ENCODE measurements at regions not wholly inside any gene's neighbourhood (a gene's known extent, or its start where the extent isn't known, plus 50 kb on each side); places are given as distances from the start of the nearest gene placed in this dataset.

DNA sequence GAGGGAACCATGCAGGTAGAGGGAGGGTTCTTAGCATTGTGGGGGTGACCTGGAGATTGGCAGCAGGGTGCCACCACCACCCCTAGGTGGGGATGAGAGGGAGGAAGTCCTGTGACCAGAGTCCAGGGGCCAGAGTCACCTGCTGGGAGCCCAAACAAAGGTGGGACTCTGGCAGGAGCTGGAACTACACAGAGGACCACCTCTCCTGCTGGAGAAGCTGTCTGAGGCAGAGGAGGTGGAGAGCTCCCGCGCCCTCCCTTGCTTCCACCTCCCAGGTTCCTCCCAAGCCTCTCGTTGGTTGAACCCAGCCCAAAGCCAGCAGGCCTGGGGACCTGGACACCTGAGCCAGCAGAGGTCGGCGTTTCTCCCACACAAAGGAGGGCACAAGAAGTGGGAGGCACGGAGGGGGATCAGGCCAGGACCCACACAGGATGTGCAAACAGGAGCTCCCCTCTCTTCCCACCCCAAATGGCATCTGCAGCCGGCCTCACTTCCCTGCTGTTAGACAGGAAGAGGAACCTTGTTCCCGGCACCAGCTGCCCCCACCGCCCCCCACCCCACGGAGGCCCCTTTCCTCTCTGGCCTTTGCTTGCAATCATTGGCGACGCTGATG, 154.6 kb downstream of the SEC14L1 start:
- Histone ChIP-seq H3K4me3 (ENCODE audit: low read length) (no peak overlapping the region), H4K5ac (ENCODE audit: low read length) (no peak overlapping the region), H2AK5ac (ENCODE audit: low read length) (no peak overlapping the region), H4K8ac (ENCODE audit: low read depth, low read length) (no peak overlapping the region), H2BK5ac (ENCODE audit: low read length) (no peak overlapping the region), H3K4me1 (ENCODE audit: control insufficient read depth, low read depth, low read length) (peaks cover 4% of the 10 kb centered on the region), H3K36me3 (ENCODE audit: control insufficient read depth, insufficient read depth, low read length) (no peaks in the 10 kb centered on the region), H3K4me2 (ENCODE audit: low read length) (no peak overlapping the region), H3K79me1 (ENCODE audit: low read length) (peaks cover 5% of the 10 kb centered on the region), H2BK120ac (ENCODE audit: low read depth, low read length) (no peak overlapping the region), H3K56ac (ENCODE audit: low read length) (peak overlapping the region; percentile 25), H3K27me3 (ENCODE audit: insufficient read depth, low read length, poor library complexity) (no peaks in the 10 kb centered on the region), H3K9ac (ENCODE audit: low read length) (no peak overlapping the region), H3K27ac (ENCODE audit: low read depth, low read length) (no peak overlapping the region), H3K79me2 (ENCODE audit: control insufficient read depth, insufficient read depth, low read length) (peaks cover 7% of the 10 kb centered on the region), H3K4ac (ENCODE audit: low read depth, low read length) (no peak overlapping the region), H3K18ac (ENCODE audit: low read length) (no peak overlapping the region), H3K23ac (ENCODE audit: low read length) (no peak overlapping the region), H2BK15ac (replicated peaks; ENCODE audit: low read depth) (no peak overlapping the region)
- DNase-seq, result no peak
- WGBS (ENCODE audit: extremely low coverage, insufficient coverage, low lambda C conversion rate), result no CpG with 5 or more reads among the region's 12 CpGs

DNA sequence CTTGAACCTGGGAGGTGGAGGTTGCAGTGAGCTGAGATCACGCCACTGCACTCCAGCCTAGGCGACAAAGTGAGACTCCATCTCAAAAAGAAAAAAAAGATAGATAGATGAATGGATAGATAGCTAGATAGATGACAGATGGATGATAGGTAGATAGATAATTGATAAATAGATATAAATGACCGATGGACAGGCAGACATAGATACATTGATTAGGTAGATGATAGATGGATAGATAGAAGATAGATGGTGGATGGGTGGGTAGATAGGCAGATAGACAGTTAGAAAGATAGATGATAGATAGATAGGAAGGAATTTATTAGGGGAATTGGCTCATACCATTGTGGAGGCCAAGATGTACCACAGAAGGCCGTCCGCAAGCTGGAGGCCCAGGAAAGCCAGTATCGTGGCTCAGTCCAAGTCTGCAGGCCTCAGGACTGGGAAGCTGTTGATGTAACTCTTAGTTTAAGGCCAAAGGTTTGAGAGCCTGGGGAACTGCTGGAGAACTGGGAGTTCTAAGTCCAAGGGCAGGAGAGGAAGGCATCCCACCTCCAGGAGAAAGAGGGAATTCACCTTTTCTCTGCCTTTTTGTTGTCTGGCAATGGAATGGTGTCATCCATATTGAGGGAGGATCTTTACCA, 156.1 kb downstream of the SEC14L1 start:
- Histone ChIP-seq H2BK5ac (ENCODE audit: low read length) (no peak overlapping the region), H3K18ac (ENCODE audit: low read length) (no peak overlapping the region)
- WGBS (ENCODE audit: extremely low coverage, insufficient coverage, low lambda C conversion rate), result 100% methylated on average over 1 of the region's 6 CpGs

DNA sequence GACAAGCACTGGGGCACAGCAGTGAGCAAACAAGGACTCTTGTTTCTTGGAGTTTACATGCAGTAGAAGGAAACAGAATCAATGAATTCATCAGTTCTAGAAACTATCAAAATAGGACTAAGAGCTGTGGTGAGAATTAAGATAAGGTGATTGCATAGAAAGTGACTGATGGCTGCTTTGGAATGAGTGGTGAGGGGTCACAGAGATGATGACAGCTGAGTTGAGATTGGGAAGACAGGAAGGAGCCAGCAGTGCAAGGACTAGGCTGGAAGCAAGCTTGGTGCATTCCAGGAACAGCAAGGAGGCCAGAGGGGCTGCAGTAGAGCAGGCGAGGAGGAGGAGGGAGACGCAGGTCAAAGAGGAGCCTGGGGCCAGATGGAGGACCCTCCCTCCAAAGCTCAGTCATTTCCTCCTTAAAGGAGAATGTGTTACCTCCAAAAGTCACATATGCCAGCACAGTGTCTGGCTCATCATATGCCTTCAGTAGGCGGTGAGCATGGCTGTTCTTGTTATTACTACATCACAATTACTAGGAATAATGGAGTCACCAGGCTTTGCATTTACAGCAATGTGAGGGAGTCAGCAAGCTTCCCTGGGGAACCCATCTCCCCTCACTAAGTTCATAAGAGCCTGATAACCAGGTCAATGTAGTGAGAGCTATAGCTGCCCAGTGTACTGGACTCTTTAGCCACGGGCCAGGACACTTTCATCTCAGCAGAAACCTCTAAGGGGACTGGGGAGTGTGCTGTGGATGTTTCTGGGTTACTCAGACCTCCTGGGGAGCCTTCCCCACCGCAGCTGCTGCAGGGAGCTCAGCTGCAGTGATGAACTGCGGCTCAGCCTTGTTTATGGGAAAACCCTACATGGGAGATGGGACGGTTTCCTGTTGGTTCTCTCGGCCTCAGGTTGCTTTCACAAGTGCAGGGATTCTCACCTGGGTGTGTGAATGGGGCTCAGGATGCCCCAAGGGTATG, 157.2 kb downstream of the SEC14L1 start:
- Histone ChIP-seq H3K27me3 (ENCODE audit: insufficient read depth, low read length, poor library complexity) (no peaks in the 10 kb centered on the region), H3K4me2 (ENCODE audit: low read length) (no peak overlapping the region), H3K23ac (ENCODE audit: low read length) (no peak overlapping the region), H3K4me3 (ENCODE audit: low read length) (no peak overlapping the region), H3K79me2 (ENCODE audit: control insufficient read depth, insufficient read depth, low read length) (no peaks in the 10 kb centered on the region), H2BK120ac (ENCODE audit: low read depth, low read length) (no peak overlapping the region), H3K18ac (ENCODE audit: low read length) (no peak overlapping the region), H3K4ac (ENCODE audit: low read depth, low read length) (no peak overlapping the region), H3K36me3 (ENCODE audit: control insufficient read depth, insufficient read depth, low read length) (no peaks in the 10 kb centered on the region), H3K9ac (ENCODE audit: low read length) (no peak overlapping the region), H3K4me1 (ENCODE audit: control insufficient read depth, low read depth, low read length) (peaks cover 4% of the 10 kb centered on the region), H3K27ac (ENCODE audit: low read depth, low read length) (no peak overlapping the region), H4K8ac (ENCODE audit: low read depth, low read length) (no peak overlapping the region), H3K56ac (ENCODE audit: low read length) (no peak overlapping the region), H2BK15ac (replicated peaks; ENCODE audit: low read depth) (no peak overlapping the region), H2BK5ac (ENCODE audit: low read length) (no peak overlapping the region), H2AK5ac (ENCODE audit: low read length) (no peak overlapping the region), H3K79me1 (ENCODE audit: low read length) (peaks cover 5% of the 10 kb centered on the region), H4K5ac (ENCODE audit: low read length) (no peak overlapping the region)
- no peak for DNase-seq
- WGBS (ENCODE audit: extremely low coverage, insufficient coverage, low lambda C conversion rate), result no CpG with 5 or more reads among the region's 8 CpGs

More for the DNA sequence above, 156.1 kb downstream of the SEC14L1 start:
- no peak overlapping the region for H2AK5ac ChIP-seq (ENCODE audit: low read length)
- H3K4me1 ChIP-seq (ENCODE audit: control insufficient read depth, low read depth, low read length), result peaks cover 4% of the 10 kb centered on the region
- H4K8ac ChIP-seq (ENCODE audit: low read depth, low read length), result no peak overlapping the region
- no peak overlapping the region for H4K5ac ChIP-seq (ENCODE audit: low read length)
- no peak overlapping the region for H3K23ac ChIP-seq (ENCODE audit: low read length)
- peaks cover 2% of the 10 kb centered on the region for H3K79me2 ChIP-seq (ENCODE audit: control insufficient read depth, insufficient read depth, low read length)
- no peak overlapping the region for H3K4me3 ChIP-seq (ENCODE audit: low read length)
- H3K4me2 ChIP-seq (ENCODE audit: low read length), result no peak overlapping the region
- no peak overlapping the region for H3K27ac ChIP-seq (ENCODE audit: low read depth, low read length)
- no peaks in the 10 kb centered on the region for H3K36me3 ChIP-seq (ENCODE audit: control insufficient read depth, insufficient read depth, low read length)
- H3K79me1 ChIP-seq (ENCODE audit: low read length), result peaks cover 5% of the 10 kb centered on the region
- H3K56ac ChIP-seq (ENCODE audit: low read length), result no peak overlapping the region
- H2BK15ac ChIP-seq (replicated peaks; ENCODE audit: low read depth), result no peak overlapping the region
- DNase-seq, result no peak
- H3K9ac ChIP-seq (ENCODE audit: low read length), result no peak overlapping the region
- H3K27me3 ChIP-seq (ENCODE audit: insufficient read depth, low read length, poor library complexity), result no peaks in the 10 kb centered on the region
- no peak overlapping the region for H2BK120ac ChIP-seq (ENCODE audit: low read depth, low read length)
- no peak overlapping the region for H3K4ac ChIP-seq (ENCODE audit: low read depth, low read length)

DNA sequence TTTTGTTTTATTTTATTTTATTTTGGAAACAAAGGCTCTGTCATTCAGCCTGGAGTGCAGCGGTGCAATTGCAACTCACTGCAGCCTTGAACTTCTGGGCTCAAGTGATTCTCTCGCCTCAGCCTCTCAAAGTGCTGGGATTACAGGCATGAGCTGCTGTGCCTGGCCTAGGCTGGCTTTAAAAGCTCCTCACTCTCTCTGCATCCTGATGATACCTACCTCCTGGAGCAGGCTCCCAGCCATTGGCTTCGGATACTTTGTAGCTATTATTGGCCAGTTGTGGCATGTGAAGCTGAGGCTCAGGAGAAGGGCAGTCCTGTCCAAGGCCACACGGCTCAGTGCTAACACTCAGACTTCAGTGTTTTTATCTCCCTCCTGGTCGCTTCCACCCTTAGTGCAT, 158.0 kb downstream of the SEC14L1 start:
- peaks cover 5% of the 10 kb centered on the region for H3K79me1 ChIP-seq (ENCODE audit: low read length)
- no peak overlapping the region for H4K8ac ChIP-seq (ENCODE audit: low read depth, low read length)
- no peak overlapping the region for H2AK5ac ChIP-seq (ENCODE audit: low read length)
- peak; percentile 53 for DNase-seq
- H3K4me1 ChIP-seq (ENCODE audit: control insufficient read depth, low read depth, low read length), result peaks cover 4% of the 10 kb centered on the region
- WGBS (ENCODE audit: extremely low coverage, insufficient coverage, low lambda C conversion rate), result no CpG with 5 or more reads among the region's 5 CpGs
- H3K27ac ChIP-seq (ENCODE audit: low read depth, low read length), result no peak overlapping the region
- H2BK120ac ChIP-seq (ENCODE audit: low read depth, low read length), result no peak overlapping the region
- no peak overlapping the region for H3K4me3 ChIP-seq (ENCODE audit: low read length)
- no peak overlapping the region for H4K5ac ChIP-seq (ENCODE audit: low read length)
- H3K23ac ChIP-seq (ENCODE audit: low read length), result no peak overlapping the region
- H3K4ac ChIP-seq (ENCODE audit: low read depth, low read length), result no peak overlapping the region
- no peak overlapping the region for H3K9ac ChIP-seq (ENCODE audit: low read length)
- H3K4me2 ChIP-seq (ENCODE audit: low read length), result no peak overlapping the region
- no peak overlapping the region for H3K56ac ChIP-seq (ENCODE audit: low read length)
- H3K27me3 ChIP-seq (ENCODE audit: insufficient read depth, low read length, poor library complexity), result no peaks in the 10 kb centered on the region
- no peaks in the 10 kb centered on the region for H3K36me3 ChIP-seq (ENCODE audit: control insufficient read depth, insufficient read depth, low read length)
- no peak overlapping the region for H2BK5ac ChIP-seq (ENCODE audit: low read length)
- no peak overlapping the region for H2BK15ac ChIP-seq (replicated peaks; ENCODE audit: low read depth)
- H3K79me2 ChIP-seq (ENCODE audit: control insufficient read depth, insufficient read depth, low read length), result no peaks in the 10 kb centered on the region
- no peak overlapping the region for H3K18ac ChIP-seq (ENCODE audit: low read length)

DNA sequence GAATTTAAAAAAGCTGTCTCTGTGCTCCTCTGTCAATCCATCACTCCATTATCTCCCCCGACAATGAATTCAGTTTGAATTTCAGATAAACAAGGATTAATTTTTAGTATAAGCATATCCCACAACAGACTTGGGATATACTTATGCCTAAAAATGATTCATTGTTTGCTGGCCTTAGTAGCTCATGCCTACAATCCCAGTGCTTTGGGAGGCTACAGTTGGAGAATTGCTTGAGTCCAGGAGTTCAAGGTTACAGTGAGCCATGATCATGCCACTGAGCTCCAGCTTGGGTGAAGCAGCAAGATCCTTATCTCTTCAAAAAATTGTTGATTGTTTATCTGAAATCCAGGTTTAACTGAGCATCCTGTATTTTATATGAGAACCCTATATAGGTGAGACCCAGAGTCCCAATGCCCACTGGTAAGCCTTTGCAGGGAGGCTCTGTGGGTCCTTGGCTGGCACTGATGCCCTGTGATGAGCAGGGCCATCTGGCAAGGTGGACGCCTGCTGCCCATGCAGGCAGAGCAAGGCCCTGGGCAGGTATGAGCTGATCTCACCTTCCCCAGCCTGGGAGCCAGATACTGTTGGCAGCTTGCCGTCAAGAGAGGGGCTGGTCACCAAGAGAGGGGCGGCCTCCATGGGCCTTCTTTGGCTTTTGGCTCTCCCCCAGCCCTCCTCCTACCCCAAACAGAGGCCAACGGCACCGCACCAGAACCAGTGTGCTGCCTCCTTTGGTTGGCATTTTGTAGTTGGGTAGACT, 158.7 kb downstream of the SEC14L1 start:
- H4K5ac ChIP-seq (ENCODE audit: low read length), result no peak overlapping the region
- H3K27ac ChIP-seq (ENCODE audit: low read depth, low read length), result no peak overlapping the region
- H3K79me2 ChIP-seq (ENCODE audit: control insufficient read depth, insufficient read depth, low read length), result no peaks in the 10 kb centered on the region
- DNase-seq, result no peak
- H2BK5ac ChIP-seq (ENCODE audit: low read length), result peak overlapping the region; percentile 14
- H3K4me2 ChIP-seq (ENCODE audit: low read length), result no peak overlapping the region
- H3K56ac ChIP-seq (ENCODE audit: low read length), result no peak overlapping the region
- no peak overlapping the region for H3K4ac ChIP-seq (ENCODE audit: low read depth, low read length)
- no peak overlapping the region for H3K23ac ChIP-seq (ENCODE audit: low read length)
- H2BK15ac ChIP-seq (replicated peaks; ENCODE audit: low read depth), result no peak overlapping the region
- H3K4me1 ChIP-seq (ENCODE audit: control insufficient read depth, low read depth, low read length), result peaks cover 4% of the 10 kb centered on the region
- H3K79me1 ChIP-seq (ENCODE audit: low read length), result peaks cover 5% of the 10 kb centered on the region
- no CpG with 5 or more reads among the region's 6 CpGs for WGBS (ENCODE audit: extremely low coverage, insufficient coverage, low lambda C conversion rate)
- no peak overlapping the region for H3K18ac ChIP-seq (ENCODE audit: low read length)
- H4K8ac ChIP-seq (ENCODE audit: low read depth, low read length), result no peak overlapping the region
- H3K9ac ChIP-seq (ENCODE audit: low read length), result no peak overlapping the region
- peak overlapping the region; percentile 34 for H2AK5ac ChIP-seq (ENCODE audit: low read length)
- H3K27me3 ChIP-seq (ENCODE audit: insufficient read depth, low read length, poor library complexity), result no peaks in the 10 kb centered on the region
- no peak overlapping the region for H2BK120ac ChIP-seq (ENCODE audit: low read depth, low read length)
- no peaks in the 10 kb centered on the region for H3K36me3 ChIP-seq (ENCODE audit: control insufficient read depth, insufficient read depth, low read length)
- H3K4me3 ChIP-seq (ENCODE audit: low read length), result no peak overlapping the region

All from mesendoderm (in vitro differentiated cells).